Neural progenitor cell (in vitro differentiated cells): ENCODE measurements at regions not wholly inside any gene's neighbourhood (a gene's known extent, or its start where the extent isn't known, plus 50 kb on each side); places are given as distances from the start of the nearest gene placed in this dataset.

Experiments used
- CTCF ChIP-seq: fragments of 200-600 bp; sonication (generic); IDR thresholded peaks from 2 replicates; pipeline ENCODE4 v1.5.1; 2017; ENCODE audit warnings: antibody characterized with exemption, mild to moderate bottlenecking
- EZH2 ChIP-seq: fragments of 200-600 bp; sonication (generic); IDR thresholded peaks from 2 replicates; pipeline ENCODE4 v1.6.1; 2017; ENCODE audit warnings: antibody characterized with exemption, mild to moderate bottlenecking, moderate library complexity
- EZH2phosphoT487 ChIP-seq: fragments of 200-600 bp; sonication (generic); IDR thresholded peaks from 2 replicates; pipeline ENCODE4 v1.6.1; 2017; ENCODE audit warnings: antibody characterized with exemption

GRCh38 chr6:163720460-163721235, 306.1 kb downstream of the QKI start:
- no peak for TF ChIP-seq EZH2
- no peak for TF ChIP-seq CTCF
- TF ChIP-seq EZH2phosphoT487 = no peak
